ENCODE measurements at regions not wholly inside any gene's neighbourhood (a gene's known extent, or its start where the extent isn't known, plus 50 kb on each side); places are given as distances from the start of the nearest gene placed in this dataset.

DNA sequence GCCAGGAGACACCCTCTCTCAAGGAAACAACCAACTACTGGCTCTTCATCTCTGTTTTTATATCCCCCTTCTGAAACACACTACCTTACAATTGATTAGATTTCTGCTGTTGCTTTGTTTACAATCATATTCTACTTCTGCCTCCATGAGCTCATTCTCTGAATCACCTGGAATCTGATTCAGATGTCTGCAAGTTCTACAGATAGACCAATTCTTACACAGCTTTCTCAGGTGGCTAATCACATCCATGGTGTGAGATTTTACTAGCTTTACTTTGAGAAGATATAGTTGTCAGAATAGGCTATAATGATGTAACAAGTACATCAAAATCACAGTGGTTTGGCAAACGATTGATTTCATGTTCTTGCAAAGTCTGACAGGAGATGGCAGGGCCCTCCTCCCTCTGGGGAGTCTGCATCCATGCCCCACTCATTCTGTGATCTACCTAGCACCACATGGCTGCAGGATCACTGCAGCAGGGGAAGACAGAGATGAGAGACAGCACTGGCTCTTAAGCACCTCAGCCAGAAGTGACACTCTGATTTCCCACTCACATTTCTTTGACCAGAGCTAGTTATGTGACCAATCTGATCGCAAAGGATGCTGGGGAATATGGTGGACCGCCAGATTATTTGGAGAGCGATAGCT lies 243.7 kb downstream of the FOXO1 start:
- no peaks in the 10 kb centered on the region for H3K27me3 ChIP-seq (ENCODE audit: control insufficient read depth, insufficient read depth, low read length)

DNA sequence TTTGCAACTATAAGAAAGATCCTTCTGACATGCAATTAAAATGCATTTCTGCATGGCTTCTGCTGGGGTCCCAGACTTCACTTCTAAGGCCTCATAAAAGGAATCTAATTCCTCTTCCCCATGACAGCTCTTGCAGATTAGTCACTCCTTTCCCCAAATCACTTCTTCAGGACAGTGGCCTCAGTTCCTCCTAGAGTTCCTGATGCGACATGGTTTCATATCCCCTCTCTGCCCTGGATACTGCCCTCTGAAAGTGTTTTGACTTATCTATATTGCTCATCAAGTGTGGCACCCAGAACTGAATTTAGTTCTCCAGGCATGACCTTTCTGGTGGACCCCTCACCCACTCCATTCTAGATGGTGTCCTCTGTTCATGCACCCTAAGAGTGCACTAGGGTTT lies 238.1 kb downstream of the FOXO1 start:
- Histone ChIP-seq H3K27me3 (ENCODE audit: control insufficient read depth, insufficient read depth, low read length) (no peaks in the 10 kb centered on the region), H3K4me3 (ENCODE audit: insufficient read depth, low read depth, low read length) (no peak overlapping the region), H3K36me3 (replicated peaks; ENCODE audit: control insufficient read depth, insufficient read depth, low read length) (no peaks in the 10 kb centered on the region)
- no peak for DNase-seq

More for the DNA sequence above, 243.7 kb downstream of the FOXO1 start:
- DNase-seq = no peak
- Histone ChIP-seq H3K36me3 (replicated peaks; ENCODE audit: control insufficient read depth, insufficient read depth, low read length) (no peaks in the 10 kb centered on the region), H3K4me3 (ENCODE audit: insufficient read depth, low read depth, low read length) (no peak overlapping the region)

DNA sequence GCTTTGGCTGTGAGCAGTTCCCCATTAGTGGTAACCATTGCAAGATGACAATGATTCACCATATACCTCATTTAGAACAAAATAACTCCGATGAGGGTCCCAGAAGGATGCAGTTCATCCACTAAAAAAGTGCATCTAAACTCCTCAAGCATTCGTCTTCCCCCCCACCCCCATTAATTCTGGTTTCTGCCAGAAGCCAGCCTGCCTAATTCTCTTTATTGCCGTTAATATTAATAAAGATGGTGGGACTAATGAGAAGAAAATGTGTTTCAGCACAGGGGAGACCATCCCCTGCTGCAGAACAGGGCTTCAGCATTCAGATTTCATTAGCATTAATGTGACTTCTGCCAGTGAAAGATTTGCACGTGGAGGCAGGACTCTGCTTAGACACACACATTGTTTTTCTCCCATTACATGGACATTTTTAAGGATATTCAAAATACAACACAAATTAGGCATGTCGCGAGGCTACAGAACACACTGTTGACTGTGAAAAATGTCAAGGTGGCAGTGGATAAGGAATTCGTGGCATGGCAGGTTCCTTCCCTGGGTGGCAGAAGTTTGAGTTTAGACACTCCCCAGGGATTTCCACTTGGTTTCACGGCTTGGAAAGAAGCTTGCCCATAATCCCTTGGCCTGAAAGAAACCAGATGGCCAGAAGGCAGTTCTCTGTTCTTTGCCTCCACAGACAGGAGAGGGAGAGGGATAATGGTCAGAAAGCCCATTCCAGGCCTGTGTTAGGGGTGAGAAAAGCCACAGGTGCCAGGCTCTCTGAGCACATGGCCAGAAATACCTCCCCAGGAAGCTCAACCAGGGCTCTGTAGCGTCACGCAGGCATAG lies 236.5 kb downstream of the FOXO1 start:
- no peaks in the 10 kb centered on the region for H3K27me3 ChIP-seq (ENCODE audit: control insufficient read depth, insufficient read depth, low read length)
- DNase-seq = no peak
- no peaks in the 10 kb centered on the region for H3K36me3 ChIP-seq (replicated peaks; ENCODE audit: control insufficient read depth, insufficient read depth, low read length)
- H3K4me3 ChIP-seq (ENCODE audit: insufficient read depth, low read depth, low read length) = no peak overlapping the region

DNA sequence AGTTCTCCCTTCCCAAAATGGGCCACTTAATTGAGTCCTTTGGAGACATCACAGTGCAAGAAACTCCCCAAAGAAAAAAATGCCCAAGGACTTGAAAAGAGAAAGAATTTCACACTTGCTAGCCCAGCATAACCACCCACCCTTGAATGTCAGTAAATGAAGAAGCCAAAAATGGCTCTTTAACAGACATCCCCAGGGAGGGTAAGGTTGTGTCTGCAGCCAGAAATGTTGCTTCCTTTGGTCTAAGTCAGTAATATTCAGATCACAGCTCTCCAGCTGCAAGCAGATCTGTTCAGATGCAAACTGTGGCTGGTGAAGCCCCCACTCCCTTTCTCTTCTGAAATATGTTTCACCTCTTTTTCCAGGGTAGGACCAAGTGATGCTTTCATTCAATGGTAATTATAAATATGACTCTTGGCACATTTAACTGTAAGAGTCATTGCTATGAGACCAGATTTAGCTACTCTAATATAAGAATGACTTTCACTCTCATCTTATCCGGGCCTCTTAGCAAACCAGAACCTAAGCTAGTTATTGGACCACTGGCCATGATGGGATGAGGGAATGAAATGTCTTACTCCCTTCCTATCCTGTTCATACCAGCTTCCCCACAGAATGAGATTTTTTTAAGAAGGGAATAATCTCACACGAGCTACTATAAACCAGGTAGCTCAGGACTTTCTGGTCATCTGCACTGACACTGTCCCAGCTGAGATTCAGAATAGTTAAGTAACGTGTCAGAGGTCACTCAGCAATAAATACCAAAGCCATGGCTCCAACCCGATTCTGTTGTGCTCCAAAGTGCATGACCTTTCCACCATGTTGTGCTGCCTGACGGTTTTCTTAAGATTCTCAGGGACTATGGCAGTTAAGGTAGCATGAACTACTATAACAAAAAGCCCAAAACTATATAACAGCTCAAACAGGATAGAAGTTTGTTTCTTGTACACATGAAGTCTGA lies 234.1 kb downstream of the FOXO1 start:
- Histone ChIP-seq H3K27me3 (ENCODE audit: control insufficient read depth, insufficient read depth, low read length) (no peaks in the 10 kb centered on the region), H3K4me3 (ENCODE audit: insufficient read depth, low read depth, low read length) (no peak overlapping the region), H3K36me3 (replicated peaks; ENCODE audit: control insufficient read depth, insufficient read depth, low read length) (no peaks in the 10 kb centered on the region)
- DNase-seq = no peak

DNA sequence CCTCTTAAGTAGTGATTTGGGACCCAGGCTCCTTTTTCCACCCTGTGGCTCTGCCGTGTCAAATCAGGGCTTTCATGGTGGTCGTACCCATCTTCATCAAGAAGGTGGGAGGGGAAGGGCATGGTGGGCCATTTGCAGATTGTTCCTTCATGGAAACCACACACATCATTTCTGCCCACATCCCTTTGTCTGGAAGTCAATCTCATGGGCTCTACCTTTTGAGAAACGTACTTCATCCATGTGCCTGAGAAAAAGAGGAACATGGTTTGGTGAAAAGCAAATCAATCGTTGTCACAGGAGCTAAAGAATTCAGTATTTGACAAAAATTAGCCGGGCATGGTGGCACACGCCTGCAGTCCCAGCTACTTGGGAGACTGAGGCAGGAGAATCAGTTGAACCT lies 233.4 kb downstream of the FOXO1 start:
- no peak for DNase-seq
- no peaks in the 10 kb centered on the region for H3K36me3 ChIP-seq (replicated peaks; ENCODE audit: control insufficient read depth, insufficient read depth, low read length)
- no peak overlapping the region for H3K4me3 ChIP-seq (ENCODE audit: insufficient read depth, low read depth, low read length)
- no peaks in the 10 kb centered on the region for H3K27me3 ChIP-seq (ENCODE audit: control insufficient read depth, insufficient read depth, low read length)

DNA sequence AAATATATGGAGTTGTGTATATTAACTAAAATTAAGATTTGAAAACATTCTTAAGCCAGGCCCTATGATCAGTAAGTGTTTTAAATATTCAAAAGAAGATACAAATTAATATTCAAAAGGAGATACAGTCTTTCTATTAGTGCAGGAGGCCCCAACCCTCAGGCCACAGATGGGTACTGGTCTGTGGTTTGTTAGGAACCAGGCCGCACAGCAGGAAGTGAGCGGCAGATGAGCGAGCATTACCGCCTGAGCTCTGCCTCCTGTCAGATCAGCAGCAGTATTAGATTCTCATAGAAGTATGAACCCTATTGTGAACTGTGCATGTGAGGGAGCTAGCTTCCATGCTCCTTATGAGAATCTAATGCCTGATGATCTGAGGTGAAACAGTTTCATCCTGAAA lies 232.9 kb downstream of the FOXO1 start:
- H3K36me3 ChIP-seq (replicated peaks; ENCODE audit: control insufficient read depth, insufficient read depth, low read length) = no peaks in the 10 kb centered on the region
- no peak for DNase-seq
- no peak overlapping the region for H3K4me3 ChIP-seq (ENCODE audit: insufficient read depth, low read depth, low read length)
- no peaks in the 10 kb centered on the region for H3K27me3 ChIP-seq (ENCODE audit: control insufficient read depth, insufficient read depth, low read length)

DNA sequence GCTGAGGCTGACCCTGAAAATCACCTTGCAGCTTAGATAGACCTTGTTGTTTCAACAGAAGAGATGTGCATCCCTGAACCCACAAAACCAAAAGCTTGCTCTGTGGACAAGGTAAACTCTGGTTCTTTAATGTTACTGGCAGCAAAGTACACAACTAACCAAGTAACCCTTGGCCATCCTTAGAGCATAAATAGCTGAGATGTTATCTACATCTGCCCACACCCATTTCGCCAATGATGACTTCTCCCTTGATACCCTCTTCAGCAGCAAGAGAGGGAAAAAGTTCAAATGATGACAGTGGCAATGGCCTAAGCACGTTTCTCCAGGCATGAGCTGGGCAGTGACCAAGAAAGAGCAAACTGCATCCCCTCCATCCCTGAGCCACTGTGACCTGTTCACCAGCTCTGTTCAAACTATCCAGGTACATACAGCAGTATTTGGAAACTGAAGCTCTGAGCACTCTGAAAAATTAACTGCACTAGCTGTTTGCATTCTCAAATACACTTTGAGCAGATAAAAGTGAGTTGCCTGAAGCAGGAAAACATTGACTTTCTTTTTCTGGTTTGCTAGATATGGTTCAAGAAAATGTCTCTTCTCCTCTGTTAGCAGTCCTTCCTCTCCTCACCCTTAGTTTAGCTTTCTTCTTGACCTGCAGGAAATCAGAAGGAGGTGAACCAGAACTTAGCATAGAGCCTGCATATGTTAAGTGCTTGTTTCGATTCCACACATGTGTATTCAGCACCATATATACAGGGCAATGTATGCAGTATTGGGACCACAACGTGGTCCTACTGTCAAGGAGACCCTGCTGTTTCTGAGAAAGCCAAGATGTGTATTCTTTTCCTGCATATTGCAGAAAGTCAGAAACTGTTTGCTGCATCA lies 231.7 kb downstream of the FOXO1 start:
- H3K4me3 ChIP-seq (ENCODE audit: insufficient read depth, low read depth, low read length) = no peak overlapping the region
- H3K27me3 ChIP-seq (ENCODE audit: control insufficient read depth, insufficient read depth, low read length) = no peaks in the 10 kb centered on the region
- H3K36me3 ChIP-seq (replicated peaks; ENCODE audit: control insufficient read depth, insufficient read depth, low read length) = no peaks in the 10 kb centered on the region
- DNase-seq = no peak

DNA sequence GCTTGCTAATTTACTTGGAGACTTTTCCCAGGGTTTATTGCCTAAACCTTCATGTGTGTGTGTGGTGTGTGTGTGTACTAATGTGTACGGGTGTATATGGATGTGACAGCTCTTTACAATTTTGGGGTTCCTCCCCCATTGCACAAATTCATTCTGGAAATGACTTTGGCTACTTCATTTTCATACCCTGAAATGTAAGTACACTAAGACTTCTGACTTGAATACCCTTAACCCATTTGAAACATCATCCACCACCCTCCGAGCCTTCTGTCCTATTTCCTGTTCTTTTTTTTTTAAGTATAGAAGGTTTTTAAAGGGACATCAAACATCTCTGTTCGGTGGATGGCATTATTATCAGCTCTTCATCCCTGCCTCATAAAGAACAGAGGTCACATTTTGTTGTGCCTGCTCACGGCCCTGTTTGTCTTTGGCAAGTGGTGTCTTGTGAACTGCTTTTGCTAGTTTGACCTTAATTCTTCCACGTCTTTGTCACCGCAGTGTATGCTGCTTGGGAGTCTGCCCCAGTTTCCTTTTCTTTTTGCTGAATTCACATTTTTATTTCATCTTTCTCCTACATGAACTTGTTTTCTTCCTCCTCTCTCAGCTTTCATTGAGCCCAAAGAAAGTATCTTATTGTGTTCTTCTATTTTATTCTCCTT lies 228.3 kb downstream of the FOXO1 start:
- Histone ChIP-seq H3K4me3 (ENCODE audit: insufficient read depth, low read depth, low read length) (no peak overlapping the region), H3K27me3 (ENCODE audit: control insufficient read depth, insufficient read depth, low read length) (no peaks in the 10 kb centered on the region), H3K36me3 (replicated peaks; ENCODE audit: control insufficient read depth, insufficient read depth, low read length) (no peaks in the 10 kb centered on the region)
- no peak for DNase-seq

DNA sequence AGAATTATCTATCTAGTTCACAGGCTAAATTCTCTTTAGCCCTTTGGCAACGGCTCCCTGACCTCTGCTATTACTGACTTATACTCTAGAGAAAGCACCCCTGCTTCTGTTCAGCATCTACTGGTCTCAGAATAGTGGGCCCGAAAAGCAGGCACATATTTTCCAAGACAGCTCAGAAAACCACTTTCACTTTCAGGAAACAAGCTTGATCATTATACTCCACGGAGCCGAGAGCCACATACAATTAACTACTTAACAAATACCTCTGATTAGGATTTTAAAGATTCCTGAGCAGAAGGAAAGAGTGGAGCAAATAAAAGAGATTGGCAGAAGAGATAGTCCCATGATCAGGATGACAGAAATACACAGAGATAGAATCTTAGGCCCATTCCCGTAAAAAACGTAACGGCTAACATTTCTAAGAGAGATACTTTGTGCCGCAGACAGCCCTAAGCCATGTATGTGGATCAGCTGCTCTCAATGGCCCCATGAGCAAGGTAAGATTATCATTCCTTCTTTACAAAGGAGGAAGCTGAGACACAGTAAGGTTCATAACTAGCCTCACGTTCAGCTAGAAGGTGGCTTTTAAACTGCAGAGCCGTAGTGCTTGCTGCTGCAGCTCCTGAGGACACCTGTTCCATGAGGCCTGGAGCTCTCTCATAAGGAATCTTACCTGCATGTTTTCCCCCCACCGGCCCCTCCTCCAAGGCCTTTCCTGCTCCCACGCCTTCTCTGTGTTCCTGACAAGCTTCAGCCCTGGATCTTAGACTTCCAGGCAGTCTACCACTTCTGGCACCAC lies 227.2 kb downstream of the FOXO1 start:
- DNase-seq = no peak
- H3K4me3 ChIP-seq (ENCODE audit: insufficient read depth, low read depth, low read length) = no peak overlapping the region
- H3K36me3 ChIP-seq (replicated peaks; ENCODE audit: control insufficient read depth, insufficient read depth, low read length) = no peaks in the 10 kb centered on the region

DNA sequence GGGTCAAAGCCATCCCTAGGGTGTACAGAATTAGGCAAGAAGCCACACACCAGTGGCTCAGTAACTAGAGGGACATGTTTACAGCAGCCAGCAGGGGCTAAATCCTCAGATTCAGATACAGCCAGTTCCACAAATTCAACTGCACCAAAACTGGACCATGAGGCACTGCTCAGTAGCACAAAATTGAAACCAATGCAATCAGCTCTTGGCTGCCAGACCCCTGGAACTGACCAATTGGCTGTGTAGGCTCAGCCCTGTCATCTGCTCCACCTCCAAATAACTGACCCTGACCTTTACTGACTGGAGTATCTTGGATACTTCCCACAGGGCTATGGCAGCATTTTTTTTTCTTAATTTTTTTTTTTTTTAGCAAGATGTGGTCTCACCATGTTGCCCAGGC lies 226.5 kb downstream of the FOXO1 start:
- H3K4me3 ChIP-seq (ENCODE audit: insufficient read depth, low read depth, low read length) = no peak overlapping the region
- DNase-seq = no peak

More for the DNA sequence above, 227.2 kb downstream of the FOXO1 start:
- no peaks in the 10 kb centered on the region for H3K27me3 ChIP-seq (ENCODE audit: control insufficient read depth, insufficient read depth, low read length)

DNA sequence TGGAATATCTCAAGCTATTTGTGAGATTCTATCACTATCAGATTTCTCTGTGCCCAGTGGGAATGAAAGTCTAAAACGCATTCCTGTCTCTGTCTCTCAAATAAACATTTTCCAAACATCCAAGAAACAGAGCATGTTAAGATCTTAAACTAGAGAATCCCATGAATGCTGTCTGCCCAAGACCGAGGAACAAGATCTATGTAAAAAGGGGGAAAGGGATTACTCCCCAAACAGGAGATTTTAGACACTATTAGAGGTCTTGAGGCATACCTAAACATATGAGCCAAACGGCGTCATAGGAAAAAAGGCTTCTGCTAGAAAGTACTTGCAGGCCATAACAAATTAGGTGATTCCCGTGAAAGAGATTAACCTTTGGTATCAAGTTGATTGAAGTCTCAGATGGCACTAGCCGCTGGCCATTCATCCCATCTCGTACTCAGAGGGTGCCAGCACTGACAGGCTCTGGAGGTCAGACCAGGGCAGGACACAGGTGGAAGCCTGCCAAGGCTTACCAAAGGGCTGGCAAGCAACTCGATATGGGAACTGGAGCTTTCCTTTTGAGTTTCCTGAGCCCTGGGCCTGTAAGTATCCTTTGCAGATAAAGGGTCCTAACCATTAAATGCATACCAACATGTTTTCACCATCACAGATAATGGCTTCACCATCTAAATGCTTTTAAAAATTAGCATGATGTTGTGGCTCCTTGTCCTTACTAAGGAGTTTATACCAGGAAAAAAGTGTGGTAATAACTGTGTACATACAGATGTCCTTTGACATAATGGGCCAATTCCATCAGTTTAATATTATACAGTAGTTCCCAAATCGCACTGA lies 225.2 kb downstream of the FOXO1 start:
- Histone ChIP-seq H3K4me3 (ENCODE audit: insufficient read depth, low read depth, low read length) (no peak overlapping the region), H3K27me3 (ENCODE audit: control insufficient read depth, insufficient read depth, low read length) (no peaks in the 10 kb centered on the region), H3K36me3 (replicated peaks; ENCODE audit: control insufficient read depth, insufficient read depth, low read length) (no peaks in the 10 kb centered on the region)
- DNase-seq = no peak

More for the DNA sequence above, 226.5 kb downstream of the FOXO1 start:
- H3K36me3 ChIP-seq (replicated peaks; ENCODE audit: control insufficient read depth, insufficient read depth, low read length) = no peaks in the 10 kb centered on the region
- H3K27me3 ChIP-seq (ENCODE audit: control insufficient read depth, insufficient read depth, low read length) = no peaks in the 10 kb centered on the region

DNA sequence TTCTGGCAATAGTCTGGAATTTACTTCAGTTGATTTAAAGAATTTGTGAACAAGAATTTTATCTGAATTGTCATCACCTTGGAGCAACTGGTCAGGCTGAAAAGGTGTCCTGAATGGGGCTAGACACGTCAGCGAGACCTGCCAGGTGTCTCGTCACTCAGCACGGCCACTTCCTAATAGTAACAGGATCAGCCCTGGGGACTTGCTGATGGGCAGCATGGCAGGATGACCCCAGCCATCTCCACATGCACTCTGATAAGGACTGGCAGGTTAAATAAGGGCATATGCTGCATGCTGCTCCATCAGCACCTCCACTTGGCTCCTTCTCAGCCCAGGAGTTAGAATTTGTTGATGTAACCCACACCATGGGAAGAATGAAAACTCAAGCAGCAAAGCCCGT lies 224.2 kb downstream of the FOXO1 start:
- Histone ChIP-seq H3K4me3 (ENCODE audit: insufficient read depth, low read depth, low read length) (no peak overlapping the region), H3K27me3 (ENCODE audit: control insufficient read depth, insufficient read depth, low read length) (no peaks in the 10 kb centered on the region), H3K36me3 (replicated peaks; ENCODE audit: control insufficient read depth, insufficient read depth, low read length) (no peaks in the 10 kb centered on the region)
- no peak for DNase-seq
